NCI-H1417 treated with DMSO at 0.1 percent for 48 hours (cell line): ENCODE measurements at regions not wholly inside any gene's neighbourhood (a gene's known extent, or its start where the extent isn't known, plus 50 kb on each side); places are given as distances from the start of the nearest gene placed in this dataset.
"Not testable (repeated sequence)": the region's sequence is repeated elsewhere in the genome, so short reads cannot be mapped to it uniquely, and the experiment has no call there.

ENCODE experiments used
- DNase-seq: peaks from one replicate; lab custom pipeline; 2025; lab: John Stamatoyannopoulos, UW

GRCh38 chr10:2891073-2891769 lies 176.1 kb upstream of the PFKP start:
- no peak for DNase-seq

DNA sequence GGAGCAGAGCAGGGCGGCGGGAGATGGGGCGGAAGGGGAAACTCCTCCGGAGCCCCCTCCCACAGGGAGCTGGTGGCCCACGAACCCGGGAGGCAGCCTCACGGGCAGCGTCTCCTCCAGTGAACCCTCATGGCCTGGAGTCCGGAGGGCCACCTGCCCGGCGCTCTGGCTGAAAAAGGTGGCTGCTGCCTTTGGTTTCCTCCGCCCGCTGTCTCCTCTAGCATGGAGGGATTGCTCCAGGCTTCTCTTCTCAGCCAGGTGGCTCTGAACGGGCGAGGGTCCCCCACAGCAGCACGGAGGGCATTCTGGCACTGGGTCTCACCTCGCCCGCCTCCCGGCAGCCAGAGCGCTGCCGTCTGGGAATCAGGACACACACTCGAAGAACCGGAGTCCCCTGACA lies 177.3 kb upstream of the PFKP start:
- no peak for DNase-seq

GRCh38 chr10:2888403-2889004 lies 178.8 kb upstream of the PFKP start:
- no peak for DNase-seq

- DNase-seq = no peak
These were observed 179.8 kb upstream of the PFKP start for GRCh38 chr10:2887391-2888070.

- no peak for DNase-seq
These were observed 180.7 kb upstream of the PFKP start for GRCh38 chr10:2886662-2887061.

DNA sequence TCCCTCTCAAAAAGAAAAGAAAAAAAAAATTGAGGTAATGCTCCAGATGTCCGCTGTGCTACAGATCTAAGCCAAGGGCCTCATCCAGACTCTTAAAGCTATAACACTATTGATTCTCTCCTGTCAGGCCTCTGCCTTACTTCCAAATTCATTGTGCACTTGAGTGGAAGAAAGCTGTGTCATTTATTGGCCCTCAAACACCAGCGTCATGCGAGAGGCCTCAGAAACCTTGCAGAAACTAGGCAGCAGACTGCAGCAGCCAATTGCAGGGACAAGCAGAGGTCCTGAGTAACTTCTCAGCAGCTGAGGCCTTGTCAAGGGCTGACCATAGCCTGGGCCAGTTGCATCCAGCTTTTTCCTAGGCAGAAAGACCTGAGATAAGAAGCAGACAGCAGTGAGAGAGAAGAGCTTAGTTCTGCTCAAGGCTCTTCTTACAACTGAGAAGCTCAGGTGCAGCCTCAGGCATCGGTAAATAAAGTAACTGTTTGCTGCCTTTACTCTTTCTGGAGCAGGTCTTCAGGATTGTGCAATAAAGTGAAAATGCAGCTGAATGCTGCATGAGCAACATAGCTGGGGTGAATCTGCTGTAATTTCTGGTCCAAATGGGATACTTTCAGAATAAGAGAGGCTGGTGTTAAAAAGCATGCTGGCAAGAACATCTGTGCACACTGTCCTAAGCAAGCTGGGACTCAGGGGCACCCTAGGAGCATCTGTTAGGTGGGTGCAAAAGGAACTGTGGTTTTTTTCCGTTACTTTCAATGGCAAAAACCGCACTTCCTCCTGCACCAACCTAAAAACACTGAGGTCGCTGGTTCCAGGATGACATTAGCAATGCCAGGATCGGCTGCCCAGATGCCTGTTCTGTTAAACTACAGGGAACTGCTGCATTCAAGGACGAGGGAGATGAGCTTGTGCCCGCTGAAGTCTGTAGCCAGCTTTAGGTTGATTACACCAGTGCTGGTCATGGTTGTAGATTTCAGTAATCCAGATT lies 181.8 kb upstream of the PFKP start:
- no peak for DNase-seq

DNA sequence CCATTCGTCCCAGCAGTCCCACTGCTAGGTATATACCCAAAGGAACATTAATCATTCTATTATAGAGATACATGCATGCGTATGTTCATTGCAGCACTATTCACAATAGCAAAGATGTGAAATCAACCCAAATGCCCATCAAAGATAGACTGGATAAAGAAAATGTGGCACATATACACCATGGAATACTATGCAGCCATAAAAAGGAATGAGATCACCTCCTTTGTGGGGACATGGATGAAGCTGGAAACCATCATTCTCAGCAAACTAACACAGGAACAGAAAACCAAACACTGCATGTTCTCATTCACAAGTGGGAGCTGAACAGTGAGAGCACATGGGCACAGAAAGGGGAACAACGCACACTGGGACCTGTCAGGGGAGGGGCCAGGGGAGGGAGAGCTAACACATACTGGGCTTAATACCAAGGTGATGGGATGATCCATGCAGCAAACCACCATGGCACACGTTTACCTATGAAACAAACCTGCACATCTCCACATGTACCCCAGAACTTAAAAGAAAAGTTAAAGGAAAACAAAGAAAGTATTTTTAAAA lies 183.3 kb upstream of the PFKP start:
- DNase-seq = not testable (repeated sequence)

DNA sequence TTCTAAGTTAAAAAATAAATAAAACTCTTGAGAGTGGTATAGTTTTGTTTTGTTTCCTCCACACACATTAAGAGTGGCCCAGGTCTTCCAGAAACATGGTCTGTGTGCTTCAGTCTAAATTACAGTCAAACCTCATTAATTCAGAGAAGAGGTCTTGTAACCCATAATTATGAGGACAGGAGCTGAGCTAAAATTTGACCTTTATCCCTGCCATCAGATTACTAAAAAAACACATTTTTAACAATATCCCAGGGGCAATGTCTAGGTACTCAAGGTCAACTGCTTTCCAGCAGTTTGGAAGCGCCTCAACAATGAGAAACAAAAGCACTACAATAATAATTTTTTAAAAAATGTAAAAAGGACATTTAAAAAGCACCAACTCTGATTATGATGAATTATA lies 184.1 kb upstream of the PFKP start:
- DNase-seq = no peak

DNA sequence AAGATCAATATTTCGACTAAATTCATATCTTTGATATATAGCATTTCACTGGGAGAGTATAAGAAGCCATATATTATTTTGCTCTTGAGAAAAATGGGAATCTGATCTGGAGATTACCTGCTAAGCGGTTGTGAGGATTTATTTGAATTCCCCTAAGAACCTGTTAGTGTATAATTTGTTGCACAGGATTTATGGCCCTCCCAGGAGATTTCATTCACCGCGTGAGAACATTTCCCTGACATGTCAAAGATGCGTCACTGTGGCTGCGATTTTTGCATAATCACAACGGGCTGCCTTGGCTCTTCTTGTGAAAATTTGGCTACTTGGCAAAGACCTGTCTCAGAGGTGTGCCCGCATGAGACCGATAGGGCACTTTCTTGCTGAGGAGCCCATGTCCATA lies 184.7 kb upstream of the PFKP start:
- DNase-seq = no peak

GRCh38 chr10:2881720-2882620 lies 185.4 kb upstream of the PFKP start:
- no peak for DNase-seq

GRCh38 chr10:2880050-2880449 lies 187.3 kb upstream of the PFKP start:
- DNase-seq = not testable (repeated sequence)

GRCh38 chr10:2878818-2879217 lies 188.5 kb upstream of the PFKP start:
- DNase-seq = no peak

DNA sequence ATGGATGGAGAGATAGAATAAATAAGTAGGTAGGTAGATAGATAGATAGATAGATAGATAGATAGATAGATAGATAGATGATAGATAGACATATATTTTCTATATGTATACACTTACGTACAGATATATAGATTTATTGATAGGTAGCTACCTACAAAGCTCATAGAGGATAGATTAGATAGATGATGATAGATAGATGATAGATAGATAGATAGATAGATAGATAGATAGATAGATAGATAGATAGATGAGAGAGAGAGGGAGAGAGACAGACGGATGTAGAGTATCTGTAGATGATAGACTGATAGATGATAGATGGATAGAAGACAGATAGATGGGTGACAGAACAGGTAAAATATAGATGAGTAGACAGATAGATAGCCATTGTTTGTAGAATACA lies 191.3 kb upstream of the PFKP start:
- no peak for DNase-seq

DNA sequence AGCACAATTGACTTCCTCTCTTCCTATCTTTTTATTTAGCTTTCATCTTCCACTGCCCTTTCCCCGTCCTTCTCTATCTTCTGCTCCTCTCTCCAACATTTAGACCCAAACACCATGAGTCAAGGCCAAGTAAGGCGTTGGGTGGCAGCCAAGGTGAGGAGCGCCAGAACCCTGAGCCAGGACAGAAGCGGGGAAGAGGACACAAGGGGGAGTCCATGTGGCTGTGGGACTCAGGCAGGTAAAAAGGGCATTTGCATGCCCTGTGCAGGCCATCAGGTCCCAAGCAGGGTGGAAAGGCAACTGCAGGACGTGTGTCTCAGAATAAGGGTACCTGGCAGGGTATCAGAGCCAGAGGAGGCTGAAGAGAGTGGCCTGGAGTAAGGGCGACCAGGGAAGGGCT lies 192.4 kb upstream of the PFKP start:
- DNase-seq = no peak

DNA sequence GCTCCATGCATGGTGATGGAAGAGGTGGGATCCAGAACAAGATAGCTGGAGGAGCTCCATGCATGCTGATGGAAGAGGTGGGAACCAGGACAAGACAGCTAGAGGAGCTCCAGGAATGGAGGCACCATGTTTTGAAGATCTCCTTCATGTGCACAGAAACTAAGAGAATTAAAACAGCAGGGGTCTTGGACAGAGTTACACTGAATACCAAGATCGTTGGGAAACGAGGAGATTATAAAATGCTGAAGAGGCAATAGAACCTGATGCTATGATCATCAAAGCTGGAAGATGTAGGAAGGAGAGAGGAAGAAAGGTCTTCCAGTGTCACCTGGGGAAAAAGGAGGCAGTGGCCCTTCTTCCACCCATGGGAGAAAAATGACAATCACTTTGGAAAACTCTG lies 193.6 kb upstream of the PFKP start:
- DNase-seq = no peak

DNA sequence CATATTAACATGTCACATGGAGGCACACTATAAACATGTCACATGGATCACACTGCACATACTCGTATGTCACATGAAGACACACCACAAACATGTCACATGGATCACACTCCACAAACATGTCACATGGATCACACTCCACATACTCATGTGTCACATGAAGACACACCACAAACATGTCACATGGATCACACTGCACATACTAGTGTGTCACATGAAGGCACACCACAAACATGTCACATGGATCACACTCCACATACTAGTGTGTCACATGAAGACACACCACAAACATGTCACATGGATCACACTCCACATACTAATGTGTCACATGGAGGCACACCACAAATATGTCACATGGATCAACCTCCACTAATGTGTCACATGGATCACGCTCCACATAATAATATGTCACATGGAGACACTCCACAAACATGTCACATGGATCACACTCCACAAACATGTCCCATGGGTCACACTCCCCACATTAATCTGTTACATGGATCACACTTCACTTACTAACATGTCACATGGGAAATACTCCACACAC lies 195.6 kb upstream of the PFKP start:
- no peak for DNase-seq

DNA sequence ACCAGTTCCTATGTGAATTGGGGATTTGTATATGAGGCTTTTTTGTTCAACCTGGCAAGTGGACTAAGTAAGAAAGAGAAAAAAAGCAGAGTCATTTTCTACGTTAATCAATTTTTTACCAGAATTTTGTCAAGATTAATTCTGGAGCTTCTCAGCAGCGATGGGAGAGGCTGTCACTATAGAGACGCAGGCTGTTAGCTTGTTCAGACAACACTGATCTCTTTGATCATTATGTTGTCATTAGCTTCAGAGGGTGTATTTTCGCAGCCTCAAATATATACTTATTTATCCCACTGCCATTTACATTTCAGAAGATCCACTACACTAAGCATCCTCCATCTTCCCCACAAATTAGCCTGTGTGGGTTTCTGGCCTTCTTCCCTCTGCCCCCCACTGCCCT lies 196.7 kb upstream of the PFKP start:
- DNase-seq = no peak

- DNase-seq = no peak
These were observed 199.5 kb upstream of the PFKP start for GRCh38 chr10:2867788-2868299.

DNA sequence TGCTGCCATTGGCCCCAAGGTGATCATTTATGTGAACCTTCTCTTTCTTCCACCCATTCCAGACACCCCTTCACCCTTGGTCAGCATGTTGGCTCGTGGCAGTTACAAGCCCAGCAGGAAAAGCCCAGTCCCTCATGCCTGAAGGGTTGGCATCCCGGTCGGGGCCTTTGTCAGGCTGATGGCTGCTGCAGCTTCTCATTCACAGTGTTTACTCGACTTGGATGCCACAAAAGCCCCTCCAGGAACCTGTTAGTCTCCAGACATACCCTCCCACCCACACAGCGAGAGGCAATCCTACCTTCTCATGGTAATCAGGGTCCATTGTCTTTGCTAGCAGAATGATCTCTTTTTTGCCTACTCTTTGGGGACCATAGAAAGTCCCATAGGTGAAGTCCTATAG lies 200.8 kb upstream of the PFKP start:
- no peak for DNase-seq

- no peak for DNase-seq
These were observed 205.6 kb upstream of the PFKP start for GRCh38 chr10:2861632-2862210.
